ENCODE measurements at regions not wholly inside any gene's neighbourhood (a gene's known extent, or its start where the extent isn't known, plus 50 kb on each side); places are given as distances from the start of the nearest gene placed in this dataset.

GRCh38 chr12:46917821-46918220 lies 92.0 kb upstream of the SLC38A4 start:
- no peak for DNase-seq (ENCODE audit: low read depth)
- no peak overlapping the region for H3K4me3 ChIP-seq (ENCODE audit: low read depth, low read length)
- no peak for TF ChIP-seq CTCF (IDR thresholded peaks at IDR 0.05; ENCODE audit: insufficient read depth, low read length)

GRCh38 chr12:46918631-46919030 lies 92.8 kb upstream of the SLC38A4 start:
- no peak overlapping the region for H3K4me3 ChIP-seq (ENCODE audit: low read depth, low read length)
- no peak for DNase-seq (ENCODE audit: low read depth)
- TF ChIP-seq CTCF (IDR thresholded peaks at IDR 0.05; ENCODE audit: insufficient read depth, low read length): no peak

- no peak for DNase-seq (ENCODE audit: low read depth)
- TF ChIP-seq CTCF (IDR thresholded peaks at IDR 0.05; ENCODE audit: insufficient read depth, low read length): no peak
- H3K4me3 ChIP-seq (ENCODE audit: low read depth, low read length): no peak overlapping the region
These were observed 94.0 kb upstream of the SLC38A4 start for GRCh38 chr12:46919666-46920400.

- no peak overlapping the region for H3K4me3 ChIP-seq (ENCODE audit: low read depth, low read length)
- no peak for DNase-seq (ENCODE audit: low read depth)
- TF ChIP-seq CTCF (IDR thresholded peaks at IDR 0.05; ENCODE audit: insufficient read depth, low read length): no peak
These were observed 94.7 kb upstream of the SLC38A4 start for GRCh38 chr12:46920499-46920898.

DNA sequence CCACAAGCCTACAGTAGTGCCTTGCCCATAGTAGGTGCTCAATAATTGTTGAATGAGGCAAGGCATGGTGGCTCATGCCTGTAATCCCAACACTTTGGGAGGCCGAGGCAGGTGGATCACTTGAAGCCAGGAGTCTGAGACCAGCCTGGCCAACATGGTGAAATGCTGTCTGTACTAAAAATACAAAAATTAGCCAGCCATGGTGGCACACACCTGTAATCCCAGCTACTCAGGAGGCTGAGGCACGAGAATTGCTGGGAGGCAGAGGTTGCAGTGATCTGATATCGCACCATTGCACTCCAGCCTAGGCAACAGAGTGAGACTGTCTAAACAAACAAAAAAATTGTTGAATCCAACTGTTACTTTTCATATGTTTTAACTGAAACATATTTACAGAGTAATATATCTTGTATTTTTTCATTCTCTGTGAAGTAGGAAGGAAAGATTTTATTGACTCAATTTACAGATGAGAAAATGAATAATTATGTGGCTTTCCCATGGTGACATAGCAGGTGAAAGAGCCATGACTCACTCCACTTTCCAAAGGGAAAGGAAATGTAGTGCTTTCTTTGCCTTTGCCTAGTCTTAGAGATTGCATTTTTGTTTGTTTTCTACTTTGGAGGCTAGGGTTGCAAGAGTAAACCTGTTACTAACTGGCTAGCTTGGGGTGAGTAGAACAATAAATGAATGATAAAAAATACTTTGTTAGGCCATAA lies 95.4 kb upstream of the SLC38A4 start:
- DNase-seq (ENCODE audit: low read depth): peak; percentile 48
- no peak overlapping the region for H3K4me3 ChIP-seq (ENCODE audit: low read depth, low read length)
- no peak for TF ChIP-seq CTCF (IDR thresholded peaks at IDR 0.05; ENCODE audit: insufficient read depth, low read length)

- peak; percentile 79 for DNase-seq (ENCODE audit: low read depth)
- no peak overlapping the region for H3K4me3 ChIP-seq (ENCODE audit: low read depth, low read length)
- TF ChIP-seq CTCF (IDR thresholded peaks at IDR 0.05; ENCODE audit: insufficient read depth, low read length): no peak
These were observed 96.0 kb upstream of the SLC38A4 start for GRCh38 chr12:46921764-46922133.

Measured in fibroblast of the aortic adventitia (primary cell).